ENCODE measurements at regions not wholly inside any gene's neighbourhood (a gene's known extent, or its start where the extent isn't known, plus 50 kb on each side); places are given as distances from the start of the nearest gene placed in this dataset.

DNA sequence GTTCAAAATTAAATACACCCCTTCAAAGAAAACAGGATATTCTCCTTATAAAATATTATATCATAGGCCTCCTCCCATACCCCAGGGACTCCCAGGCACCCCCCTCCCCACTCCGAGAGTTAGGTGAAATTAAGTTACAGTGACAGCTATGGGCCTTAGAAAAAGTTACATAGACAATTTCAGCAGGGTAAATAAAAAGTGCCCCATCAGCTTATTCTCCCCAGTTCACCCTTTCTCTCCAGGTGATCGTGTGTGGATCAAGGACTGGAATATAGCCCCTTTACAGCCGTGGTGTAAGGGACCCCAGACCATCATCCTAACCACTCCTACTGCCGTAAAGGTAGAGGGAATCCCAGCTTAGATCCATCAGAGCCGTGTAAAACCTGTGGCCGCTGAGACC, 147.6 kb upstream of the FGF16 start:
- TF ChIP-seq POLR2A (IDR thresholded peaks at IDR 0.05) = no peak
- TF ChIP-seq POLR2AphosphoS5 (IDR thresholded peaks at IDR 0.05) = no peak
